Immature natural killer cell (primary cell): ENCODE measurements at regions not wholly inside any gene's neighbourhood (a gene's known extent, or its start where the extent isn't known, plus 50 kb on each side); places are given as distances from the start of the nearest gene placed in this dataset.

Source experiments
- DNase-seq, 3 donors: peaks; one replicate each; pipeline ENCODE4 v3.0.0; 2022; ENCODE audit warnings: mixed read lengths in 1 of 3
- H3K27ac Mint-ChIP-seq, 6 donors: one replicate each; pipeline ENCODE4 v1.8.0; 2020; ENCODE audit warnings: mixed read lengths in 6 of 6, mild to moderate bottlenecking in 5 of 6, inconsistent platforms in 4 of 6, moderate library complexity in 3 of 6
- H3K27me3 Mint-ChIP-seq, 3 donors: one replicate each; pipeline ENCODE4 v1.8.0; 2020 to 2021; ENCODE audit warnings: low read depth in 3 of 3, mild to moderate bottlenecking in 3 of 3, mixed read lengths in 3 of 3, moderate library complexity in 3 of 3, inconsistent platforms in 1 of 3
- H3K36me3 Mint-ChIP-seq, 3 donors: one replicate each; pipeline ENCODE4 v1.8.0; 2020; ENCODE audit warnings: mixed read lengths in 3 of 3, inconsistent platforms in 2 of 3, mild to moderate bottlenecking in 2 of 3
- H3K4me1 Mint-ChIP-seq, 2 donors: one replicate each; pipeline ENCODE4 v1.8.0; 2020; ENCODE audit warnings: inconsistent platforms in 2 of 2, mild to moderate bottlenecking in 2 of 2, mixed read lengths in 2 of 2, moderate library complexity in 1 of 2
- H3K4me3 Mint-ChIP-seq, 5 donors: one replicate each; pipeline ENCODE4 v1.8.0; 2020; ENCODE audit warnings: mild to moderate bottlenecking in 5 of 5, mixed read lengths in 5 of 5, inconsistent platforms in 3 of 5, moderate library complexity in 3 of 5
- H3K9me3 Mint-ChIP-seq, 6 donors: one replicate each; pipeline ENCODE4 v1.8.0; 2020; ENCODE audit warnings: mild to moderate bottlenecking in 6 of 6, mixed read lengths in 6 of 6, inconsistent platforms in 4 of 6, moderate library complexity in 3 of 6

GRCh38 chr1:170355267-170355801, 176.6 kb upstream of the GORAB start:
- Mint-ChIP-seq H3K36me3 (no peaks in the 10 kb centered on the region), H3K4me1 (no peaks in the 10 kb centered on the region), H3K27me3 (peaks cover 0 to 5% (median 0%) of the 10 kb centered on the region in 3 donors), H3K9me3 (peaks cover 0 to 4% (median 2%) of the 10 kb centered on the region in 6 donors), H3K4me3 (no peak overlapping the region), H3K27ac (no peak overlapping the region)
- no peak for DNase-seq

- H3K4me1 Mint-ChIP-seq = no peaks in the 10 kb centered on the region
- no peak for DNase-seq
- no peak overlapping the region for H3K27ac Mint-ChIP-seq
- H3K4me3 Mint-ChIP-seq = no peak overlapping the region
- peaks cover 0 to 5% (median 0%) of the 10 kb centered on the region in 3 donors for H3K27me3 Mint-ChIP-seq
- H3K36me3 Mint-ChIP-seq = no peaks in the 10 kb centered on the region
- H3K9me3 Mint-ChIP-seq = peaks cover 0 to 4% (median 2%) of the 10 kb centered on the region in 6 donors
Measured at GRCh38 chr1:170356585-170356984, 175.4 kb upstream of the GORAB start.

- DNase-seq = no peak
- no peak overlapping the region for H3K27ac Mint-ChIP-seq
Measured at GRCh38 chr1:170357750-170358149, 174.2 kb upstream of the GORAB start.

GRCh38 chr1:170360601-170361000, 171.4 kb upstream of the GORAB start:
- H3K9me3 Mint-ChIP-seq = peaks cover 0 to 6% (median 3%) of the 10 kb centered on the region in 6 donors
- no peak for DNase-seq
- H3K27ac Mint-ChIP-seq = no peak overlapping the region
- no peak overlapping the region for H3K4me3 Mint-ChIP-seq
- H3K36me3 Mint-ChIP-seq = no peaks in the 10 kb centered on the region
- no peaks in the 10 kb centered on the region for H3K4me1 Mint-ChIP-seq
- H3K27me3 Mint-ChIP-seq = peaks cover 0 to 8% (median 3%) of the 10 kb centered on the region in 3 donors

More at GRCh38 chr1:170357750-170358149, 174.2 kb upstream of the GORAB start:
- Mint-ChIP-seq H3K4me1 (no peaks in the 10 kb centered on the region), H3K36me3 (no peaks in the 10 kb centered on the region), H3K4me3 (no peak overlapping the region), H3K9me3 (peaks cover 0 to 4% (median 2%) of the 10 kb centered on the region in 6 donors), H3K27me3 (peaks cover 0 to 5% (median 0%) of the 10 kb centered on the region in 3 donors)

- no peak for DNase-seq
- Mint-ChIP-seq H3K9me3 (peaks cover 0 to 11% (median 7%) of the 10 kb centered on the region in 6 donors), H3K4me1 (no peaks in the 10 kb centered on the region), H3K27me3 (peaks cover 0 to 14% (median 0%) of the 10 kb centered on the region in 3 donors), H3K4me3 (no peak overlapping the region), H3K27ac (no peak overlapping the region), H3K36me3 (no peaks in the 10 kb centered on the region)
Measured at GRCh38 chr1:170365331-170365730, 166.6 kb upstream of the GORAB start.

GRCh38 chr1:170366980-170367379, 165.0 kb upstream of the GORAB start:
- H3K36me3 Mint-ChIP-seq = no peaks in the 10 kb centered on the region
- no peaks in the 10 kb centered on the region for H3K4me1 Mint-ChIP-seq
- H3K27me3 Mint-ChIP-seq = peaks cover 0 to 14% (median 0%) of the 10 kb centered on the region in 3 donors
- no peak overlapping the region for H3K27ac Mint-ChIP-seq
- no peak overlapping the region for H3K4me3 Mint-ChIP-seq
- H3K9me3 Mint-ChIP-seq = peaks cover 0 to 11% (median 7%) of the 10 kb centered on the region in 6 donors
- no peak for DNase-seq

GRCh38 chr1:170367615-170368014, 164.4 kb upstream of the GORAB start:
- H3K27me3 Mint-ChIP-seq = peaks cover 0 to 14% (median 0%) of the 10 kb centered on the region in 3 donors
- H3K9me3 Mint-ChIP-seq = peaks cover 0 to 11% (median 7%) of the 10 kb centered on the region in 6 donors
- no peak overlapping the region for H3K27ac Mint-ChIP-seq
- no peaks in the 10 kb centered on the region for H3K4me1 Mint-ChIP-seq
- DNase-seq = no peak
- H3K36me3 Mint-ChIP-seq = no peaks in the 10 kb centered on the region
- no peak overlapping the region for H3K4me3 Mint-ChIP-seq

GRCh38 chr1:170369000-170369399, 163.0 kb upstream of the GORAB start:
- Mint-ChIP-seq H3K9me3 (peaks cover 0 to 11% (median 6%) of the 10 kb centered on the region in 6 donors), H3K36me3 (no peaks in the 10 kb centered on the region), H3K4me1 (no peaks in the 10 kb centered on the region), H3K27me3 (peaks cover 1 to 14% (median 2%) of the 10 kb centered on the region in 3 donors), H3K27ac (no peak overlapping the region), H3K4me3 (no peak overlapping the region)
- DNase-seq = no peak

GRCh38 chr1:170369417-170369816, 162.5 kb upstream of the GORAB start:
- H3K4me1 Mint-ChIP-seq = no peaks in the 10 kb centered on the region
- H3K27me3 Mint-ChIP-seq = peaks cover 1 to 14% (median 2%) of the 10 kb centered on the region in 3 donors
- no peaks in the 10 kb centered on the region for H3K36me3 Mint-ChIP-seq
- no peak for DNase-seq
- H3K4me3 Mint-ChIP-seq = no peak overlapping the region
- H3K27ac Mint-ChIP-seq = no peak overlapping the region
- peaks cover 0 to 11% (median 5%) of the 10 kb centered on the region in 6 donors for H3K9me3 Mint-ChIP-seq

GRCh38 chr1:170370087-170370486, 161.9 kb upstream of the GORAB start:
- H3K4me3 Mint-ChIP-seq = no peak overlapping the region
- peaks cover 1 to 9% (median 2%) of the 10 kb centered on the region in 3 donors for H3K27me3 Mint-ChIP-seq
- H3K9me3 Mint-ChIP-seq = peaks cover 0 to 11% (median 4%) of the 10 kb centered on the region in 6 donors
- no peak overlapping the region for H3K27ac Mint-ChIP-seq
- H3K4me1 Mint-ChIP-seq = no peaks in the 10 kb centered on the region
- H3K36me3 Mint-ChIP-seq = no peaks in the 10 kb centered on the region
- DNase-seq = no peak

GRCh38 chr1:170375082-170375723, 156.8 kb upstream of the GORAB start:
- Mint-ChIP-seq H3K27me3 (peaks cover 0 to 2% (median 1%) of the 10 kb centered on the region in 3 donors), H3K4me3 (no peak overlapping the region), H3K27ac (no peak overlapping the region), H3K36me3 (no peaks in the 10 kb centered on the region), H3K4me1 (no peaks in the 10 kb centered on the region), H3K9me3 (no peaks in the 10 kb centered on the region)
- DNase-seq = no peak

- H3K4me3 Mint-ChIP-seq = no peak overlapping the region
- no peaks in the 10 kb centered on the region for H3K9me3 Mint-ChIP-seq
- DNase-seq = no peak
- H3K27me3 Mint-ChIP-seq = peaks cover 0 to 2% (median 1%) of the 10 kb centered on the region in 3 donors
- H3K36me3 Mint-ChIP-seq = no peaks in the 10 kb centered on the region
- H3K4me1 Mint-ChIP-seq = no peaks in the 10 kb centered on the region
- H3K27ac Mint-ChIP-seq = no peak overlapping the region
Measured at GRCh38 chr1:170376801-170377385, 155.1 kb upstream of the GORAB start.

- Mint-ChIP-seq H3K27ac (no peak overlapping the region), H3K27me3 (peaks cover 0 to 2% (median 1%) of the 10 kb centered on the region in 3 donors), H3K36me3 (no peaks in the 10 kb centered on the region), H3K4me3 (no peak overlapping the region), H3K4me1 (no peaks in the 10 kb centered on the region), H3K9me3 (no peaks in the 10 kb centered on the region)
- no peak for DNase-seq
Measured at GRCh38 chr1:170377440-170377839, 154.5 kb upstream of the GORAB start.

GRCh38 chr1:170377896-170378634, 153.9 kb upstream of the GORAB start:
- Mint-ChIP-seq H3K9me3 (no peaks in the 10 kb centered on the region), H3K36me3 (no peaks in the 10 kb centered on the region), H3K27me3 (peaks cover 0 to 2% (median 1%) of the 10 kb centered on the region in 3 donors), H3K4me3 (no peak overlapping the region), H3K4me1 (no peaks in the 10 kb centered on the region), H3K27ac (no peak overlapping the region)
- DNase-seq = no peak
